H9 (cell line): ENCODE measurements at regions not wholly inside any gene's neighbourhood (a gene's known extent, or its start where the extent isn't known, plus 50 kb on each side); places are given as distances from the start of the nearest gene placed in this dataset.

Experiments used
- DNase-seq: peaks from one replicate; pipeline ENCODE4 v3.0.0-alpha.2; 2017
- H2AFZ ChIP-seq: one replicate; pipeline ENCODE4 v1.6.1; 2013; ENCODE audit warnings: mild to moderate bottlenecking, low read length, control low read depth, moderate library complexity
- H2AK5ac ChIP-seq: 2 replicates; pipeline ENCODE4 v1.6.1; 2013; ENCODE audit warnings: low read length, control low read depth, mixed read lengths; ENCODE audit not compliant: insufficient read length
- H2BK120ac ChIP-seq: one replicate; pipeline ENCODE4 v1.6.1; 2013; ENCODE audit warnings: low read depth, mild to moderate bottlenecking, low read length, control low read depth, inconsistent platforms; ENCODE audit not compliant: poor library complexity, severe bottlenecking
- H2BK12ac ChIP-seq: 2 replicates; pipeline ENCODE4 v1.6.1; 2013; ENCODE audit warnings: low read length, control low read depth, mixed read lengths, low read depth; ENCODE audit not compliant: insufficient read length
- H2BK15ac ChIP-seq: 2 replicates; pipeline ENCODE4 v1.6.1; 2013; ENCODE audit warnings: low read depth, low read length, control low read depth
- H2BK20ac ChIP-seq: one replicate; pipeline ENCODE4 v1.6.1; 2013; ENCODE audit warnings: low read depth, mild to moderate bottlenecking, low read length, control low read depth, inconsistent platforms; ENCODE audit not compliant: poor library complexity, severe bottlenecking
- H2BK5ac ChIP-seq: 2 replicates; pipeline ENCODE4 v1.6.1; 2013; ENCODE audit warnings: low read length, control low read depth, mixed read lengths; ENCODE audit not compliant: insufficient read length
- H3K14ac ChIP-seq: 2 replicates; pipeline ENCODE4 v1.6.1; 2013; ENCODE audit warnings: low read length, control low read depth; ENCODE audit not compliant: insufficient read depth
- H3K18ac ChIP-seq: 2 replicates; pipeline ENCODE4 v1.6.1; 2013; ENCODE audit warnings: low read depth, mild to moderate bottlenecking, mixed read lengths, low read length, control low read depth; ENCODE audit not compliant: insufficient read length
- H3K23ac ChIP-seq: 2 replicates; pipeline ENCODE4 v1.6.1; 2013; ENCODE audit warnings: low read length, control low read depth, mixed read lengths, low read depth; ENCODE audit not compliant: insufficient read length
- H3K23me2 ChIP-seq: 2 replicates; pipeline ENCODE4 v1.6.1; 2013; ENCODE audit warnings: low read depth, mild to moderate bottlenecking, mixed read lengths, low read length, control low read depth; ENCODE audit not compliant: insufficient read length, poor library complexity, severe bottlenecking
- H3K27ac ChIP-seq: 2 replicates; pipeline ENCODE4 v1.5.1; 2013; ENCODE audit warnings: low read length, control low read depth, mixed read lengths, low read depth; ENCODE audit not compliant: insufficient read length
- H3K27me3 ChIP-seq: 2 replicates; pipeline ENCODE4 v1.6.1; 2013; ENCODE audit warnings: low read length, control low read depth, inconsistent platforms; ENCODE audit not compliant: insufficient read depth
- H3K4ac ChIP-seq: 2 replicates; pipeline ENCODE4 v1.6.1; 2013; ENCODE audit warnings: low read depth, mild to moderate bottlenecking, control low read depth, inconsistent platforms, low read length, moderate library complexity
- H3K4me1 ChIP-seq: 2 replicates; pipeline ENCODE4 v1.6.1; 2013; ENCODE audit warnings: low read length, control low read depth, inconsistent platforms; ENCODE audit not compliant: insufficient read depth
- H3K4me2 ChIP-seq: 2 replicates; pipeline ENCODE4 v1.6.1; 2013; ENCODE audit warnings: low read length, control low read depth, mixed read lengths; ENCODE audit not compliant: insufficient read length, insufficient read depth
- H3K56ac ChIP-seq: 2 replicates; pipeline ENCODE4 v1.6.1; 2013; ENCODE audit warnings: low read depth, mild to moderate bottlenecking, mixed read lengths, low read length, control low read depth; ENCODE audit not compliant: insufficient read length
- H3K79me1 ChIP-seq: 2 replicates; pipeline ENCODE4 v1.6.1; 2013; ENCODE audit warnings: low read depth, mild to moderate bottlenecking, moderate library complexity, low read length, control low read depth, inconsistent platforms; ENCODE audit not compliant: insufficient read depth, poor library complexity, severe bottlenecking
- H3K79me2 ChIP-seq: 2 replicates; pipeline ENCODE4 v1.6.1; 2013; ENCODE audit warnings: low read length, control low read depth, inconsistent platforms; ENCODE audit not compliant: insufficient read depth
- H3K9ac ChIP-seq: 2 replicates; pipeline ENCODE4 v1.6.1; 2013; ENCODE audit warnings: low read length, control low read depth, mixed read lengths; ENCODE audit not compliant: insufficient read length; ENCODE audit errors: extremely low read depth
- H3K9me3 ChIP-seq: one replicate; pipeline ENCODE4 v1.6.1; 2013; ENCODE audit warnings: low read depth, low read length, inconsistent platforms; ENCODE audit not compliant: control insufficient read depth
- H3T11ph ChIP-seq: one replicate; pipeline ENCODE4 v1.6.1; 2013; ENCODE audit warnings: mild to moderate bottlenecking, low read length, control low read depth, inconsistent platforms
- H4K20me1 ChIP-seq: one replicate; pipeline ENCODE4 v1.6.1; 2013; ENCODE audit not compliant: control insufficient read depth, insufficient read length, insufficient read depth
- H4K5ac ChIP-seq: 2 replicates; pipeline ENCODE4 v1.6.1; 2013; ENCODE audit warnings: low read depth, mild to moderate bottlenecking, mixed read lengths, low read length, control low read depth; ENCODE audit not compliant: insufficient read length
- H4K8ac ChIP-seq: replicated peaks from 2 replicates; pipeline ENCODE4 v1.6.1; 2013; ENCODE audit warnings: low read length, control low read depth, mixed read lengths, low read depth; ENCODE audit not compliant: insufficient read length
- H4K91ac ChIP-seq: 2 replicates; pipeline ENCODE4 v1.6.1; 2013; ENCODE audit warnings: low read depth, mild to moderate bottlenecking, moderate library complexity, mixed read lengths, low read length, control low read depth; ENCODE audit not compliant: insufficient read length
- H3K27ac Mint-ChIP-seq, 3 experiments: 2 replicates in 2 of 3; 3 replicates in 1 of 3; pipeline ENCODE4 v1.8.0; 2020 to 2021; ENCODE audit warnings: mixed read lengths in 3 of 3, mild to moderate bottlenecking in 1 of 3, moderate library complexity in 1 of 3
- H3K27me3 Mint-ChIP-seq: 2 replicates; pipeline ENCODE4 v1.8.0; 2021; ENCODE audit warnings: low read depth, mild to moderate bottlenecking, moderate library complexity, mixed read lengths
- H3K36me3 Mint-ChIP-seq, 3 experiments: 2 replicates in 2 of 3; 3 replicates in 1 of 3; pipeline ENCODE4 v1.8.0; 2020 to 2021; ENCODE audit warnings: low read depth in 3 of 3, mixed read lengths in 3 of 3; ENCODE audit not compliant: insufficient read depth in 1 of 3
- H3K4me1 Mint-ChIP-seq, 2 experiments: 2 replicates each; pipeline ENCODE4 v1.8.0; 2020; ENCODE audit warnings: mixed read lengths in 2 of 2
- H3K4me3 Mint-ChIP-seq, 2 experiments: 2 replicates in 1 of 2; 3 replicates in 1 of 2; pipeline ENCODE4 v1.8.0; 2020 to 2021; ENCODE audit warnings: mild to moderate bottlenecking in 2 of 2, mixed read lengths in 2 of 2, moderate library complexity in 1 of 2
- H3K9me3 Mint-ChIP-seq, 2 experiments: 2 replicates in 1 of 2; 3 replicates in 1 of 2; pipeline ENCODE4 v1.8.0; 2020; ENCODE audit warnings: mild to moderate bottlenecking in 2 of 2, mixed read lengths in 2 of 2, moderate library complexity in 1 of 2
- CTCF ChIP-seq: fragments of 200-600 bp; sonication (generic); conservative IDR thresholded peaks from 3 replicates; pipeline ENCODE4 v1.8.0; 2021; ENCODE audit warnings: antibody characterized with exemption, mild to moderate bottlenecking
- WGBS: extraction: QIAGEN DNeasy Blood & Tissue Kit; methylation state at CpG from one replicate; pipeline ENCODE4 v1.1.7; 2013; ENCODE audit warnings: missing lambda C conversion rate, low lambda C conversion rate, mixed read lengths; ENCODE audit not compliant: insufficient read length; ENCODE audit errors: extremely low coverage; 5-methylcytosine and 5-hydroxymethylcytosine counted together

GRCh38 chr1:30413111-30413440 lies 310.3 kb downstream of the MATN1 start:
- Mint-ChIP-seq H3K27me3 (peaks cover 4% of the 10 kb centered on the region), H3K27ac (no peak overlapping the region), H3K36me3 (no peaks in the 10 kb centered on the region; a peak in 1 of 7 replicates), H3K9me3 (no peaks in the 10 kb centered on the region), H3K4me1 (peaks cover 8% of the 10 kb centered on the region in 2 experiments), H3K4me3 (no peak overlapping the region)
- Histone ChIP-seq H2AFZ (no peak overlapping the region), H3K56ac (no peak overlapping the region), H3K18ac (no peak overlapping the region), H3K79me2 (no peaks in the 10 kb centered on the region), H3K4ac (no peak overlapping the region), H3K9ac (no peak overlapping the region), H3K9me3 (no peaks in the 10 kb centered on the region), H3K4me1 (no peaks in the 10 kb centered on the region), H3K14ac (no peak overlapping the region), H3K23ac (no peak overlapping the region), H2BK12ac (no peak overlapping the region), H4K5ac (no peak overlapping the region), H3K27me3 (no peaks in the 10 kb centered on the region), H4K8ac (no peak overlapping the region), H2BK5ac (no peak overlapping the region), H2BK120ac (no peak overlapping the region), H2BK15ac (no peak overlapping the region), H2BK20ac (no peak overlapping the region), H3T11ph (no peak overlapping the region), H3K4me2 (no peak overlapping the region), H4K91ac (no peak overlapping the region), H2AK5ac (no peak overlapping the region), H3K79me1 (no peaks in the 10 kb centered on the region), H3K23me2 (no peaks in the 10 kb centered on the region), H4K20me1 (no peaks in the 10 kb centered on the region), H3K27ac (no peak overlapping the region)
- WGBS, result no CpG with 5 or more reads among the region's 8 CpGs
- no peak for TF ChIP-seq CTCF
- no peak for DNase-seq
